H1 (cell line): ENCODE measurements at regions not wholly inside any gene's neighbourhood (a gene's known extent, or its start where the extent isn't known, plus 50 kb on each side); places are given as distances from the start of the nearest gene placed in this dataset.

ENCODE experiments used
- CTCF ChIA-PET: fragments of 300-600 bp; sonication (Branson Sonifier 250); formaldehyde crosslinking; loops from one replicate; lab custom pipeline; 2021; ENCODE audit not compliant: partially characterized antibody; lab: Charles Lee
- POLR2A ChIA-PET: fragments of 300-600 bp; sonication (Branson Sonifier 250); formaldehyde crosslinking; loops from one replicate; lab custom pipeline; 2021; ENCODE audit warnings: inconsistent platforms; ENCODE audit not compliant: partially characterized antibody; lab: Charles Lee
- DNase-seq, 2 experiments: peaks; one replicate each; pipeline versions ENCODE4 v3.0.0 to v3.0.0-alpha.2; 2010 to 2022; ENCODE audit warnings: low spot score in 2 of 2, low read depth in 1 of 2, mixed read lengths in 1 of 2
- FAIRE-seq: peaks from 2 replicates; lab custom pipeline; 2011; peaks lifted over from hg19 to GRCh38; lab: Jason Lieb, UNC
- H2AFZ ChIP-seq: 2 replicates; pipeline ENCODE4 v1.8.1; 2012; ENCODE audit warnings: low read length, inconsistent platforms
- H2AK5ac ChIP-seq: 2 replicates; pipeline ENCODE4 v1.6.1; 2013; ENCODE audit warnings: low read depth, low read length
- H2BK120ac ChIP-seq: replicated peaks from 2 replicates; pipeline ENCODE3; 2013; ENCODE audit warnings: low read depth, low read length, inconsistent platforms
- H2BK12ac ChIP-seq: 2 replicates; pipeline ENCODE4 v1.6.1; 2013; ENCODE audit warnings: low read depth, low read length
- H2BK15ac ChIP-seq: 2 replicates; pipeline ENCODE4 v1.6.1; 2013; ENCODE audit warnings: low read length
- H2BK20ac ChIP-seq: 2 replicates; pipeline ENCODE4 v1.6.1; 2013; ENCODE audit warnings: low read length
- H2BK5ac ChIP-seq: 2 replicates; pipeline ENCODE4 v1.6.1; 2013; ENCODE audit warnings: low read depth, low read length
- H3K14ac ChIP-seq: 2 replicates; pipeline ENCODE4 v1.6.1; 2013; ENCODE audit warnings: inconsistent platforms; ENCODE audit not compliant: insufficient read length
- H3K18ac ChIP-seq: 2 replicates; pipeline ENCODE4 v1.6.1; 2013; ENCODE audit warnings: low read length; ENCODE audit errors: extremely low read depth
- H3K23ac ChIP-seq: 2 replicates; pipeline ENCODE4 v1.6.1; 2013; ENCODE audit warnings: inconsistent platforms; ENCODE audit not compliant: insufficient read length
- H3K23me2 ChIP-seq: 2 replicates; pipeline ENCODE4 v1.6.1; 2013; ENCODE audit warnings: low read depth, low read length
- H3K27ac ChIP-seq: 2 replicates; pipeline ENCODE4 v1.6.1; 2011; ENCODE audit warnings: low read depth, low read length, inconsistent platforms
- H3K27me3 ChIP-seq, 4 experiments: replicated peaks in 1 of 4; 1 replicate in 1 of 4; 2 replicates in 3 of 4; pipeline versions ENCODE4 v1.6.1 to v1.8.1; 2011 to 2013; ENCODE audit warnings: low read length in 3 of 4, mild to moderate bottlenecking in 3 of 4, inconsistent platforms in 2 of 4, mixed read lengths in 2 of 4, moderate library complexity in 1 of 4; ENCODE audit not compliant: control insufficient read depth in 3 of 4, insufficient read depth in 3 of 4; ENCODE audit errors: extremely low read depth in 1 of 4
- H3K36me3 ChIP-seq, 4 experiments: 2 replicates each; pipeline versions ENCODE4 v1.6.1 to v1.8.1; 2011 to 2013; ENCODE audit warnings: mild to moderate bottlenecking in 4 of 4, low read length in 3 of 4, moderate library complexity in 2 of 4, control low read depth in 1 of 4, inconsistent platforms in 1 of 4; ENCODE audit not compliant: insufficient read depth in 4 of 4, control insufficient read depth in 2 of 4
- H3K4ac ChIP-seq: replicated peaks from 2 replicates; pipeline ENCODE3; 2013; ENCODE audit warnings: low read length, low read depth, mixed read lengths, inconsistent platforms; ENCODE audit not compliant: insufficient read length
- H3K4me1 ChIP-seq, 4 experiments: replicated peaks in 1 of 4; 1 replicate in 1 of 4; 2 replicates in 3 of 4; pipeline versions ENCODE4 v1.6.1 to v1.8.1; 2011 to 2013; ENCODE audit warnings: low read length in 3 of 4, inconsistent platforms in 2 of 4, mixed read lengths in 1 of 4; ENCODE audit not compliant: insufficient read depth in 4 of 4, control insufficient read depth in 3 of 4
- H3K4me2 ChIP-seq, 2 experiments: 2 replicates each; pipeline versions ENCODE4 v1.6.1 to v1.8.1; 2011 to 2013; ENCODE audit warnings: low read depth in 2 of 2, low read length in 2 of 2, control low read depth in 1 of 2, inconsistent platforms in 1 of 2, mild to moderate bottlenecking in 1 of 2; ENCODE audit not compliant: insufficient read depth in 1 of 2
- H3K4me3 ChIP-seq, 4 experiments: fragments of 200-600, 300-600 bp in 1 of 4; sonication (generic), shearing (Covaris generic), sonication (Bioruptor Twin) in 1 of 4; 2 replicates each; pipeline versions ENCODE4 v1.5.1 to v1.8.1; 2011 to 2016; ENCODE audit warnings: low read length in 4 of 4, low read depth in 3 of 4, control low read depth in 2 of 4, inconsistent platforms in 2 of 4, mild to moderate bottlenecking in 2 of 4, mixed read lengths in 1 of 4, moderate library complexity in 1 of 4; ENCODE audit not compliant: insufficient read depth in 2 of 4; ENCODE audit errors: extremely low read depth in 1 of 4
- H3K56ac ChIP-seq: replicated peaks from 2 replicates; pipeline ENCODE3; 2013; ENCODE audit warnings: low read depth, mild to moderate bottlenecking, mixed read lengths, low read length, inconsistent platforms; ENCODE audit not compliant: insufficient read length
- H3K79me1 ChIP-seq: 2 replicates; pipeline ENCODE4 v1.6.1; 2013; ENCODE audit warnings: low read depth, low read length, control low read depth
- H3K79me2 ChIP-seq, 2 experiments: 2 replicates each; pipeline versions ENCODE4 v1.6.1 to v1.8.1; 2012 to 2013; ENCODE audit warnings: low read length in 2 of 2, mild to moderate bottlenecking in 2 of 2, inconsistent platforms in 1 of 2; ENCODE audit not compliant: insufficient read depth in 2 of 2, control insufficient read depth in 1 of 2
- H3K9ac ChIP-seq, 4 experiments: replicated peaks in 1 of 4; 1 replicate in 1 of 4; 2 replicates in 3 of 4; pipeline versions ENCODE4 v1.6.1 to v1.8.1; 2011 to 2013; ENCODE audit warnings: low read depth in 3 of 4, low read length in 3 of 4, control low read depth in 2 of 4, mild to moderate bottlenecking in 2 of 4, moderate library complexity in 2 of 4, inconsistent platforms in 1 of 4; ENCODE audit errors: extremely low read depth in 1 of 4
- H3K9me3 ChIP-seq, 2 experiments: 2 replicates each; pipeline versions ENCODE4 v1.6.1 to v1.8.1; 2012 to 2013; ENCODE audit warnings: mild to moderate bottlenecking in 2 of 2, moderate library complexity in 2 of 2, control low read depth in 1 of 2, inconsistent platforms in 1 of 2, low read depth in 1 of 2, low read length in 1 of 2, mixed read lengths in 1 of 2; ENCODE audit not compliant: insufficient read depth in 2 of 2
- H4K20me1 ChIP-seq, 2 experiments: replicated peaks in 1 of 2; 2 replicates each; pipeline versions ENCODE3 to v1.8.1; 2011 to 2013; ENCODE audit warnings: inconsistent platforms in 2 of 2, low read length in 2 of 2, mild to moderate bottlenecking in 1 of 2; ENCODE audit not compliant: insufficient read depth in 2 of 2, control insufficient read depth in 1 of 2
- H4K5ac ChIP-seq: 2 replicates; pipeline ENCODE4 v1.6.1; 2013; ENCODE audit warnings: low read length, low read depth, mixed read lengths, inconsistent platforms; ENCODE audit not compliant: insufficient read length
- H4K8ac ChIP-seq: 2 replicates; pipeline ENCODE4 v1.8.0; 2013; ENCODE audit warnings: mild to moderate bottlenecking, moderate library complexity, low read length, inconsistent platforms; ENCODE audit not compliant: insufficient read depth; ENCODE audit errors: extremely low read depth
- H4K91ac ChIP-seq: replicated peaks from 2 replicates; pipeline ENCODE3; 2013; ENCODE audit warnings: low read length, mixed read lengths, inconsistent platforms; ENCODE audit not compliant: insufficient read length
- ATF2 ChIP-seq: IDR thresholded peaks from 2 replicates; pipeline ENCODE4 v1.6.1; 2012; ENCODE audit warnings: low read length, inconsistent platforms
- BACH1 ChIP-seq: IDR thresholded peaks from 2 replicates; pipeline ENCODE4 v1.6.1; 2012; ENCODE audit warnings: low read length, improper control_type of control experiment
- FOSL1 ChIP-seq: IDR thresholded peaks from 2 replicates; pipeline ENCODE4 v1.6.1; 2011; ENCODE audit warnings: mild to moderate bottlenecking, low read depth, low read length, moderate library complexity; ENCODE audit not compliant: insufficient read depth
- NANOG ChIP-seq: IDR thresholded peaks from 2 replicates; pipeline ENCODE4 v1.6.1; 2011; ENCODE audit warnings: low read length, low read depth, mild to moderate bottlenecking, inconsistent platforms; ENCODE audit not compliant: insufficient read depth, poor library complexity, severe bottlenecking
- TEAD4 ChIP-seq: IDR thresholded peaks from 2 replicates; pipeline ENCODE4 v1.6.1; 2012; ENCODE audit warnings: low read depth, low read length, inconsistent platforms, mixed read lengths
- WGBS, 2 experiments: shearing (Covaris generic) in 1 of 2; methylation state at CpG; one replicate each; pipeline versions ENCODE4 v1.1.6 to v1.1.7; 2013 to 2015; ENCODE audit warnings: low lambda C conversion rate in 2 of 2, mixed read lengths in 2 of 2, inconsistent platforms in 1 of 2, low coverage in 1 of 2, missing lambda C conversion rate in 1 of 2; ENCODE audit not compliant: insufficient replicate concordance in 2 of 2, insufficient coverage in 1 of 2, insufficient read length in 1 of 2; ENCODE audit errors: extremely low coverage in 1 of 2, missing lambda C conversion rate in 1 of 2; 5-methylcytosine and 5-hydroxymethylcytosine counted together

GRCh38 chr3:159082519-159082918, 280.7 kb downstream of the MFSD1 start:
- H2BK20ac ChIP-seq, result no peak overlapping the region
- H2AK5ac ChIP-seq, result no peak overlapping the region
- no peak overlapping the region for H4K91ac ChIP-seq
- no peak overlapping the region for H3K14ac ChIP-seq
- ChIA-PET POLR2A (no interaction called here), CTCF (no interaction called here)
- DNase-seq, result no peak
- no peak overlapping the region for H3K4ac ChIP-seq
- H3K9ac ChIP-seq, result no peak overlapping the region
- H2BK120ac ChIP-seq, result no peak overlapping the region
- no peaks in the 10 kb centered on the region for H3K79me2 ChIP-seq
- no peak overlapping the region for H4K8ac ChIP-seq
- H3K4me1 ChIP-seq, result no peaks in the 10 kb centered on the region
- H3K23me2 ChIP-seq, result no peaks in the 10 kb centered on the region
- H3K18ac ChIP-seq, result no peak overlapping the region
- TF ChIP-seq TEAD4 (no peak), BACH1 (no peak), FOSL1 (no peak), ATF2 (no peak), NANOG (no peak)
- H2BK15ac ChIP-seq, result no peak overlapping the region
- H2BK12ac ChIP-seq, result no peak overlapping the region
- H3K56ac ChIP-seq, result no peak overlapping the region
- H4K5ac ChIP-seq, result no peak overlapping the region
- no peak overlapping the region for H2AFZ ChIP-seq
- no peak overlapping the region for H3K23ac ChIP-seq
- H3K79me1 ChIP-seq, result no peaks in the 10 kb centered on the region
- H3K4me3 ChIP-seq, result no peak overlapping the region
- H2BK5ac ChIP-seq, result no peak overlapping the region
- no peak for FAIRE-seq
- no peaks in the 10 kb centered on the region for H3K36me3 ChIP-seq
- H3K27me3 ChIP-seq, result no peaks in the 10 kb centered on the region
- no peaks in the 10 kb centered on the region for H3K9me3 ChIP-seq
- no peak overlapping the region for H3K27ac ChIP-seq
- 90% methylated on average over 1 of the region's 1 CpG; no CpG with 5 or more reads in 1 of the 2 experiments for WGBS, 2 experiments
- no peak overlapping the region for H3K4me2 ChIP-seq
- no peaks in the 10 kb centered on the region for H4K20me1 ChIP-seq
